ENCODE measurements at regions not wholly inside any gene's neighbourhood (a gene's known extent, or its start where the extent isn't known, plus 50 kb on each side); places are given as distances from the start of the nearest gene placed in this dataset.

- TF ChIP-seq EP300 (IDR thresholded peaks at IDR 0.05): no peak
- no peak for TF ChIP-seq CTCF (IDR thresholded peaks at IDR 0.05)
- TF ChIP-seq POLR2AphosphoS5 (IDR thresholded peaks at IDR 0.05): no peak
Observed at GRCh38 chr6:104381907-104382306, 477.8 kb downstream of the HACE1 start.
